NB4 (cell line): ENCODE measurements at regions not wholly inside any gene's neighbourhood (a gene's known extent, or its start where the extent isn't known, plus 50 kb on each side); places are given as distances from the start of the nearest gene placed in this dataset.
"Not testable (repeated sequence)": the region's sequence is repeated elsewhere in the genome, so short reads cannot be mapped to it uniquely, and the experiment has no call there.

Experiments used
- DNase-seq: peaks from one replicate; pipeline ENCODE4 v3.0.0; 2010; ENCODE audit warnings: low read depth
- H3K4me3 ChIP-seq: one replicate; pipeline ENCODE4 v1.5.1; 2011; ENCODE audit warnings: mild to moderate bottlenecking, low read depth, low read length, moderate library complexity
- MYC ChIP-seq: IDR thresholded peaks from 2 replicates; pipeline ENCODE4 v1.6.1; 2011; ENCODE audit warnings: low read depth, low read length
- POLR2A ChIP-seq: IDR thresholded peaks from 2 replicates; pipeline ENCODE4 v1.6.1; 2011; ENCODE audit warnings: mild to moderate bottlenecking; ENCODE audit not compliant: insufficient read length; ENCODE audit errors: extremely low read depth
- TF ChIP-seq, protein P1 (sequence below): IDR thresholded peaks from 2 replicates; pipeline ENCODE4 v1.6.1; 2011; ENCODE audit warnings: low read depth, low read length
- TF ChIP-seq, protein P2 (sequence below): IDR thresholded peaks from one replicate; pipeline ENCODE4 v1.5.1; 2012; ENCODE audit warnings: low read depth, low read length

DNA sequence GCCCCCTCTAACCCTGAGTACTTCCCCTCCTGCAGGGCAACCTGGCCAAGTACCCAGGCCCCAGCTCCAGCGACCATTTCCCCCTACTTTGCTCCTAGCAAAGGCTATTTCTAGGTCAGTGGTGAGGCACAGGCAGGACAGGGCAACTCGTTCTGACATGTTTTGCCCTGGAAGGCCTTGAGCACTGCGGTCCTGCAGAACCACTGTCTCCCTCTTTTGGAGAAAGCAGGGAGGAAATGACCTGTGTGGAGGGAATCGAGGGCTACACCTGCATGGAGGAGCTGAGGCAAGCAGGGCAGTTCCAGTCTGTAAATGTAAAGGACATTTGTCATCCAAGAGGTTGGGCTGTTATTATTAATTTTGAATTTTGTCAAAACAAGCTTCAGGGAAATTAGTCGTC is 99.1 kb downstream of the PPIAL4G start:
- TF ChIP-seq MYC (no peak), POLR2A (no peak)
- TF ChIP-seq, protein P1, sequence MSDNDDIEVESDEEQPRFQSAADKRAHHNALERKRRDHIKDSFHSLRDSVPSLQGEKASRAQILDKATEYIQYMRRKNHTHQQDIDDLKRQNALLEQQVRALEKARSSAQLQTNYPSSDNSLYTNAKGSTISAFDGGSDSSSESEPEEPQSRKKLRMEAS = no peak
- no peak overlapping the region for H3K4me3 ChIP-seq
- DNase-seq = no peak

DNA sequence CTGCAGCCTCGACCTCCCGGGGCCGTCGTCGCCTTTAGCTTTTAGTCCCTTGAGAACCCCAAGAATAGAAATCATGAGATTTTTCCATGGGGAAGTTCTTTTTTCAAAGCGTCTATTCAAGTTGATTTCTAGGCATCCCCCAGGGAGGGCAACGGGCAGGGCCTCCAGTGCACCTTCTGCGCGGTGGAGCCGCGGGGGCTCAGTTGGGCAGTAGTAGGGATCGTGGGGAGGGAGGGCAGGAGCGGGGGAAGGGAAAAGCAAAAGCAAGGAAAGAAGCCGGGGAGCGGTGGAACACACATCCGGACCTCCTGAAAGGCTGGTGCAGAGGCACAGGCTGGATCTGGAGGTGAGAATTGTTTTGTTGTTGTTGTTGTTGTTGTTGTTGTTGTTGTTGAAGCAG is 103.4 kb downstream of the PPIAL4G start:
- DNase-seq = no peak
- TF ChIP-seq POLR2A (no peak), MYC (no peak)
- TF ChIP-seq, protein P2, sequence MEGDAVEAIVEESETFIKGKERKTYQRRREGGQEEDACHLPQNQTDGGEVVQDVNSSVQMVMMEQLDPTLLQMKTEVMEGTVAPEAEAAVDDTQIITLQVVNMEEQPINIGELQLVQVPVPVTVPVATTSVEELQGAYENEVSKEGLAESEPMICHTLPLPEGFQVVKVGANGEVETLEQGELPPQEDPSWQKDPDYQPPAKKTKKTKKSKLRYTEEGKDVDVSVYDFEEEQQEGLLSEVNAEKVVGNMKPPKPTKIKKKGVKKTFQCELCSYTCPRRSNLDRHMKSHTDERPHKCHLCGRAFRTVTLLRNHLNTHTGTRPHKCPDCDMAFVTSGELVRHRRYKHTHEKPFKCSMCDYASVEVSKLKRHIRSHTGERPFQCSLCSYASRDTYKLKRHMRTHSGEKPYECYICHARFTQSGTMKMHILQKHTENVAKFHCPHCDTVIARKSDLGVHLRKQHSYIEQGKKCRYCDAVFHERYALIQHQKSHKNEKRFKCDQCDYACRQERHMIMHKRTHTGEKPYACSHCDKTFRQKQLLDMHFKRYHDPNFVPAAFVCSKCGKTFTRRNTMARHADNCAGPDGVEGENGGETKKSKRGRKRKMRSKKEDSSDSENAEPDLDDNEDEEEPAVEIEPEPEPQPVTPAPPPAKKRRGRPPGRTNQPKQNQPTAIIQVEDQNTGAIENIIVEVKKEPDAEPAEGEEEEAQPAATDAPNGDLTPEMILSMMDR = no peak
- TF ChIP-seq, protein P1 = no peak
- no peak overlapping the region for H3K4me3 ChIP-seq

DNA sequence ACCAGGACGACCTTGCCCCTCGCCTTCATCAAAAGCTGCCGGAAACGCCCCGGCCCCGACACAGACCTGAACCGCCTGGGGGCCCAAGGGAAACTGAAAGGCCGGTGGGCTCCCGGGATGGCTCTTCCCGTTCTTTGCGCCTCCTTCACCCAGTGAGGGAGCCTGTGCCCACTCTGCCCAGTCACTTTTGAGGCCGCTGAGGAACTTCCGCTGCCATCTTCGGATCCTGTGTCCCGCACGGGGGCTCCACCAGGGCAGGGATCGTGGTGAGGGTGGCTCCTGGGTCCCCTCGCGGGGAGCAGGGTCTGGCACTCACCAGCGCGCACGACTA is 104.0 kb downstream of the PPIAL4G start:
- no peak for DNase-seq
- TF ChIP-seq, protein P1 = no peak
- TF ChIP-seq POLR2A (no peak), MYC (no peak)
- TF ChIP-seq, protein P2 = no peak
- H3K4me3 ChIP-seq = no peak overlapping the region

DNA sequence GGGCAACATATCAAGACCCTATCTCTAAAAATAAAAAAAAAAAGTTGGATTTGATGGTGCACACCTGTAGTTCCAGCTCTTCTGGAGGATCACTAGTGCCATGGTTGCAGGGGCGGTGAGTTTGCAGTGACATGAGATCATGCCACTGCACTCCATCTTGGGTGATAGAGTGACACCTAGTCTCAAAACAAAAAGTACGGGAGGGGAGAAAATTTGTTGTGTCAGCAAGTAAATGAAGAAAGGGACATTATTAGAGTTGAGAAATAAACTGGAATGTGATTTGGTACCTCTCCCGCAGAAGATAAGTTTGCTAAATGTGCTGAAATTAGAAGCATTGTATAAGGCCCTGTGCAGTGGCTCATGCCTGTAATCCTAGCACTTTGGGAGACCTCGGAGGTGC is 105.1 kb downstream of the PPIAL4G start:
- not testable (repeated sequence) for DNase-seq, H3K4me3 ChIP-seq

DNA sequence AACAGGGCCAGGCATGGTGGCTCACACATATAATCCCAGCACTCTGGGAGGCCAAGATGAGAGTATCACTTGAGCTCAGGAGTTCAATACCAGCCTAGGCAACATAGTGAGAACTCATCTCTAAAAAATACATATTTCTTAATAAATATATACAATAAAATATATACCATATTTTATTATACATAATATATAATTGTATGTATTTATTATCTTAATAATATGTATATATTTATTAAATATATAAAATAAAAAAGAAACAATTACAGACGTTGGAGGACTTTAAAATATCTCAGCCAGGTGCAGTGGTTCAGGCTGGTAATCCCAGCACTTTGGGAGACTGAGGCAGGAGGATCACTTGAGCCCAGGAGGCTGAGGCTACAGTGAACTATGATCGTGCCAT is 106.1 kb downstream of the PPIAL4G start:
- not testable (repeated sequence) for H3K4me3 ChIP-seq, DNase-seq

DNA sequence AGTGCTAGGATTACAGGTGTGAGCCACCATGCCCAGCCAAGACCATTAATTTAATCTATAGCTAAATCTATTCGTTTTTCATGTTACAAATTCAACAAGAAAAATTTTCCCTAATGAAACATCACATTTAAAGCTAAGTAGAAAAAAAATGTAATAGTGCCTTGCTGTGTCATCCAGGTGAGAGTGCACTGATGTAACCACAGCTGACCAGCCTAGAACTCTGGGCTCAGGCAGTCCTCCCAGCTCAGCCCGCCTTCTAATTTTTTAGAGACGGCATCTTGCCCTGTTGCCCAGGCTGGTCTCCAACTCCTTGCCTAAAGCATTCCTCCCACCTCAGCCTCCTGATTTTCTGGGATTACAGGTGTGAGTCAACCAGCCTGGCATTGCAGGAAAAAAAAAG is 109.0 kb downstream of the PPIAL4G start:
- DNase-seq = no peak
- H3K4me3 ChIP-seq = no peak overlapping the region
- TF ChIP-seq, protein P1 = no peak
- TF ChIP-seq, protein P2 = no peak
- no peak for TF ChIP-seq MYC
- TF ChIP-seq POLR2A = no peak

DNA sequence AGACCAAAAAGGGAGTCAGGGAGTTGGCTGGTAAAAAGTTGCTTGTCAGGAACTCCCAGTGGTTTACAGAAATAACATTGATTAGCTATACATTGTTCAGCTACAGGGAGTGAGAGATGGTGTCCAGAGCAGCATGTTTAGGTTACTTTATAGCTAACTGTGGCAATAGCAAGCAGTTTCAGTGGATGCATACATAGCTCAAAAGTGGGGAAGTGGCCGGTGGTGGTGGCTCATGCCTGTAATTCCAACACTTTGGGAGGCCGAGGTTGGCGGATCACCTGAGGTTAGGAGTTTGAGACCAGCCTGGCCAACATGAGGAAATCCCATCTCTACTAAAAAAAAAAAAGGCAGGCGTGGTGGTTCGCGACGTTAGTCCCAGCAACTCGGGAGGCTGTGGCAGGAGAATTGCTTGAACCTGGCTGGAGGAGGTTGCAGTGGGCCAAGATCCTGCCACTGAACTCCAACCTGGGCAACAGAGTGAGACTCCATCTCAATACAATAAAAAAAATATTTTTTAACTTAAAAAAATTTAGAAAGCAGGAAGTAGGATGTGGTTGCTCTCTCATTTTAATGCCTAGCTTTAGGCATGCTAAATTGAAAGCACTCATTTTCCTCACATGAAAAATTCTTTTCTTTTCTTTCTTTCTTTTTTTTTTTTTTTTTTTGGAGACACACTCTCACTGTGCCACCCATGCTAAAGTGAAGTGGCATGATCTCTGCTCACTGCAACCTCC is 109.7 kb downstream of the PPIAL4G start:
- TF ChIP-seq POLR2A (no peak), MYC (no peak)
- TF ChIP-seq, protein P2 = no peak
- TF ChIP-seq, protein P1 = no peak
- no peak for DNase-seq
- H3K4me3 ChIP-seq = no peak overlapping the region
